ENCODE measurements at regions not wholly inside any gene's neighbourhood (a gene's known extent, or its start where the extent isn't known, plus 50 kb on each side); places are given as distances from the start of the nearest gene placed in this dataset.

DNA sequence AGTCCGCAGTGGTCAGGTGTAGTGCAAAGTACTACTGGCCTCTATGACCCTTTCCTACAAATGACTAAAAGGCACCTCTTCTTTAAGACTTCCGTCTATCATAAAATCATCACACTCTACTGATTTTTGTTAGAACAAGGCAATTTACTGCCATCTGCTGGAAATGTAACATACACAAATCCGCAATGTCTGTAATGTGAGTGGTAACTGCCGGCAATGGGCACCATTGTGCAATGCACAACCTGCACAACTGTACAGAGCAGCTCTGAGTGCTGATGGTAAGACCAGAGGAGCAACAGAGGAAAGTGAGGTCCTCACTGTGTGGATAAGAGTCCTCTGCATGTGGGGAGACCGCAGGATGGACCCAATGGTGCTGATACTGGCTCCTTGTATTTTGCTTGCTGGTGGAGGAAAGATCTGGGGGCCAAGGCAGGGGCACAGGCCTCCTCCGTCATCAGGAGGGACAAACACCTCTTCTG, 103.7 kb downstream of the ATPSCKMT start:
- no peak overlapping the region for H3K4me3 ChIP-seq
- H3K27me3 ChIP-seq (ENCODE audit: low read depth): peaks cover 6% of the 10 kb centered on the region
- DNase-seq: no peak
- H3K36me3 ChIP-seq: no peaks in the 10 kb centered on the region
- TF ChIP-seq CTCF (IDR thresholded peaks at IDR 0.05; ENCODE audit: borderline replicate concordance): peak; percentile 37
- no peaks in the 10 kb centered on the region for H3K4me1 ChIP-seq
- intact Hi-C loops (cut with micrococcal nuclease): no loop called here
- no peaks in the 10 kb centered on the region for H3K9me3 ChIP-seq (replicated peaks)
- no peak overlapping the region for H3K27ac ChIP-seq (replicated peaks)

DNA sequence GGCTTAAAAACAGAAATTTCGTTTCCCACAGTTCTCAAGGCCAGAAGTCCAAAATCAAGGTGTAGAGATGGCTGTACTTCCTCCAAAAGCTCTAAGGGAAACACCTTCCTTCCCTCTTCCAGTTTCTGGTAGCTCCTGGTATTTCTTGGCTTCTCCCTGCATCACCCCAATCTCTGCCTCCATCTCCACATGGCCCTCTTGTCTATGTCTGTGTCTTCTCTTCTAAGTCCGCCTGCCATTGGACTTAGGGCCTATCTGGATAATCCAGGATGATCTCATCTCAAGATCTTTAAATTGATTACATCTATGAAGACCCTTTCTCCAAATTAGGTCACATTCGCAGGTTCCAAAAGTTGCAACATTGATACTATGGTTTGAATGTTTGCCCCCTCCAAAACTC, 105.6 kb downstream of the ATPSCKMT start:
- intact Hi-C loops (cut with micrococcal nuclease): no loop called here
- H3K9me3 ChIP-seq (replicated peaks): no peaks in the 10 kb centered on the region
- no peak for DNase-seq
- no peak for TF ChIP-seq CTCF (IDR thresholded peaks at IDR 0.05; ENCODE audit: borderline replicate concordance)
- H3K4me1 ChIP-seq: no peaks in the 10 kb centered on the region
- H3K36me3 ChIP-seq: no peaks in the 10 kb centered on the region
- no peak overlapping the region for H3K4me3 ChIP-seq
- no peak overlapping the region for H3K27ac ChIP-seq (replicated peaks)
- peaks cover 6% of the 10 kb centered on the region for H3K27me3 ChIP-seq (ENCODE audit: low read depth)

DNA sequence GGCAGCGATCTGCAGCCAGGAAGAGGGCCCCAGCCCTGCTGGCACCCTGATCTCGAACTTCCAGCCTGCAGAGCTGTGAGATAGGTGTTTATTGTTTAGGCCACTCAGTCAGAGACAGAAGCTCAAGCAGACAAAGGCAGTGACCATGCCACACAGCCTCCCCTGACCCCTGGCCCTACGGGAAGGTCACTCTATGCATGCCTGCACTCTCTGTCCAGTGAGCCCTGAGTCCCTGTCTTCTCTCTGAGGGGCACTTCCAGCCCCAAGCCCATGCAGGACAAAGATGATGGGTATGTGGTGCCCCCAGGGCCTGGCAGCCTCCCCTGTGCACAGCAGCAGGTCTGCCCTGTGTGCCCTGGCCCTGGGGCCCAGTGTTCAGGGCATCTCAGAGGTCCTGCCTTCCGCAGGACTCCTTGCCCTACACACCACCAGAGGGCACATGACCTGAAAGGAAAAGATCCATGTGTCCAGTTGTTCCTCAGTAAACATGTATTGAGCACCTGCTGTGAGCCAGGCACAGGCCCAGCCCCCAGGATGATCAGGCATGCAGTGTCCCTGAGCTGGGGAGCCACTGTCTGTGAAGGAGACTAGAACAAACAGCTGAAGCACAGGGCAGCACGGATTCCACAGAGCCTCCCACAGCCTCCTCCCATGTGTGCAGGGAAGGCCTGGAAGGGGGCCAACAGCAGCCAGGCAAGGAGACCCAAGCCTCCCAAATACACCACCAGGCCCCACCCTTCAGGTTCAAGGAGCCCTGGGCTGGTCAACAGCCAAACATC, 109.3 kb downstream of the ATPSCKMT start:
- no peak overlapping the region for H3K4me3 ChIP-seq
- TF ChIP-seq CTCF (IDR thresholded peaks at IDR 0.05; ENCODE audit: borderline replicate concordance): no peak
- H3K4me1 ChIP-seq: no peaks in the 10 kb centered on the region
- H3K27me3 ChIP-seq (ENCODE audit: low read depth): no peaks in the 10 kb centered on the region
- H3K27ac ChIP-seq (replicated peaks): no peak overlapping the region
- DNase-seq: no peak
- intact Hi-C loops (cut with micrococcal nuclease): no loop called here
- H3K36me3 ChIP-seq: no peaks in the 10 kb centered on the region
- H3K9me3 ChIP-seq (replicated peaks): no peaks in the 10 kb centered on the region

- Histone ChIP-seq H3K4me3 (no peak overlapping the region), H3K4me1 (no peaks in the 10 kb centered on the region), H3K9me3 (replicated peaks) (no peaks in the 10 kb centered on the region), H3K27me3 (ENCODE audit: low read depth) (no peaks in the 10 kb centered on the region), H3K27ac (replicated peaks) (no peak overlapping the region), H3K36me3 (no peaks in the 10 kb centered on the region)
- intact Hi-C loops (cut with micrococcal nuclease): no loop called here
- no peak for DNase-seq
- TF ChIP-seq CTCF (IDR thresholded peaks at IDR 0.05; ENCODE audit: borderline replicate concordance): no peak
Measured at GRCh38 chr5:10138395-10139057, 111.2 kb downstream of the ATPSCKMT start.

DNA sequence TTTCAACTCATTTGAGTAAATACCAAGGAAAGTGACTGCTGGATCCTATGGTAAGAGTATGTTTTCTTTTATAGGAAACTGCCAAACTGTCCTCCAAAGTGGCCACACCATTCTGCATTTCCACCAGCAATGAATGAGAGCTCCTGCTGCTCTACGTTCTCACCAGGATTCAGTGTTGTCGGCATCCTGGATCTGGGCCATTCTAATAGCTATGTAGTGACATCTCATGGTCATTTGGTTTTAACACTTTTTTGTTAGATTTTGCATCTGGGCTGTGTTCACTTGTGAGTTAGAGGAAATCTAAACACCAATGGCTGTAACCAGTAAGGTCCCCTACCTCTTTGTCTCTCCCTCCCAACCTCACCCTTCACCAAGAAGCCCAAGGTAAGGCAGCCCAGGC, 115.9 kb downstream of the ATPSCKMT start:
- Histone ChIP-seq H3K4me1 (no peaks in the 10 kb centered on the region), H3K27me3 (ENCODE audit: low read depth) (no peaks in the 10 kb centered on the region), H3K4me3 (no peak overlapping the region), H3K9me3 (replicated peaks) (no peaks in the 10 kb centered on the region), H3K36me3 (no peaks in the 10 kb centered on the region), H3K27ac (replicated peaks) (no peak overlapping the region)
- DNase-seq: no peak
- no peak for TF ChIP-seq CTCF (IDR thresholded peaks at IDR 0.05; ENCODE audit: borderline replicate concordance)
- intact Hi-C loops (cut with micrococcal nuclease): no loop called here

Data from left ventricle myocardium inferior (tissue), 1 donor.